Gastroesophageal sphincter (tissue), 4 donors: ENCODE measurements at regions not wholly inside any gene's neighbourhood (a gene's known extent, or its start where the extent isn't known, plus 50 kb on each side); places are given as distances from the start of the nearest gene placed in this dataset.

Experiments
- ATAC-seq: fragments of 150-250 bp; one replicate; pipeline ENCODE4 v1.9.1; 2016; ENCODE audit warnings: mild to moderate bottlenecking, moderate library complexity
- H3K27ac ChIP-seq, 4 donors: fragments of 200-600 bp; sonication (generic) in 3 of 4; 1 replicate in 3 of 4; 2 replicates in 1 of 4; pipeline ENCODE4 v1.5.1; 2016 to 2019
- H3K27me3 ChIP-seq: fragments of 200-600 bp; sonication (generic); one replicate; pipeline ENCODE4 v1.5.1; 2019
- H3K36me3 ChIP-seq, 2 donors: fragments of 200-600 bp; sonication (generic); one replicate each; pipeline ENCODE4 v1.5.1; 2019; ENCODE audit warnings: control low read depth in 1 of 2
- H3K4me1 ChIP-seq, 3 donors: fragments of 200-600 bp; sonication (generic); 1 replicate in 2 of 3; 2 replicates in 1 of 3; pipeline ENCODE4 v1.5.1; 2016 to 2019; ENCODE audit warnings: control low read depth in 2 of 3
- H3K4me3 ChIP-seq, 2 donors: fragments of 200-600 bp; sonication (generic); one replicate each; pipeline ENCODE4 v1.5.1; 2019; ENCODE audit warnings: mild to moderate bottlenecking in 1 of 2, moderate library complexity in 1 of 2
- H3K9me3 ChIP-seq, 3 donors: fragments of 200-600 bp; sonication (generic); one replicate each; pipeline ENCODE4 v1.5.1; 2017 to 2019; ENCODE audit warnings: control low read depth in 2 of 3
- EP300 ChIP-seq: sonication (generic); formaldehyde crosslinking; IDR thresholded peaks from one replicate; pipeline ENCODE4 v1.6.1; 2017; ENCODE audit warnings: antibody characterized with exemption, mild to moderate bottlenecking
- POLR2A ChIP-seq, 2 donors: fragments of 450-650 bp; IDR thresholded peaks; one replicate each; pipeline ENCODE4 v1.6.1; 2017; ENCODE audit warnings: antibody characterized with exemption in 2 of 2, mild to moderate bottlenecking in 2 of 2, moderate library complexity in 1 of 2
- POLR2AphosphoS5 ChIP-seq: sonication (generic); formaldehyde crosslinking; IDR thresholded peaks from one replicate; pipeline ENCODE4 v1.6.1; 2017; ENCODE audit warnings: antibody characterized with exemption
- WGBS, 2 donors: methylation state at CpG; one replicate each; pipeline ENCODE4 v1.1.5; 2018; ENCODE audit warnings: low coverage in 1 of 2; 5-methylcytosine and 5-hydroxymethylcytosine counted together
- TF ChIP-seq, protein P1 (sequence below), 4 experiments: fragments of 200-600 bp in 2 of 4; fragments of 450-650 bp in 2 of 4; sonication (generic) in 1 of 4; IDR thresholded peaks; one replicate each; pipeline ENCODE4 v1.5.1; 2017 to 2019; ENCODE audit warnings: antibody characterized with exemption in 4 of 4, mild to moderate bottlenecking in 2 of 4, moderate library complexity in 2 of 4

DNA sequence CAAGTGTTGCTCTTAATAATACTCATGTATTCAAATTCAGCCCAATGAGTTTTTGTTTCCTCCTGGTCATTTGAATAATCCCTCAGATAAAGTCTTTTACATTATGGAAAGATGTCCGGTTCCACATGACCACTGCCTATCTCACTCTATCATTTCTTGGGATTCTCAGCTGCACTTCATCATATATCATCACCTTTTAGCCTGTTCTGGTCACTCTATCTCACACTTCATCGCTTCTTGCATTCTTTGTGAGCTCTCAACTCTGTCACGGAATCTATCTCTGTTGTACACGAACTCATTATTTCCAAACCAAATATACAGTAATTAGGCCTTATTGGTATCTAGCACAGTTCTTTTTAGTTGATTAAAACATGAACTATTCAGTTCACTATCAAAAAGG, 126.9 kb upstream of the HAND2 start:
- Histone ChIP-seq H3K36me3 (no peaks in the 10 kb centered on the region), H3K27me3 (no peaks in the 10 kb centered on the region), H3K4me3 (no peak overlapping the region), H3K9me3 (peaks cover 0 to 6% (median 0%) of the 10 kb centered on the region in 3 donors), H3K4me1 (peaks cover 0 to 15% (median 0%) of the 10 kb centered on the region in 3 donors), H3K27ac (no peak overlapping the region)
- no peak for ATAC-seq
- TF ChIP-seq POLR2AphosphoS5 (no peak), EP300 (no peak), POLR2A (IDR thresholded peaks at IDR 0.05) (no peak)
- TF ChIP-seq, protein P1, sequence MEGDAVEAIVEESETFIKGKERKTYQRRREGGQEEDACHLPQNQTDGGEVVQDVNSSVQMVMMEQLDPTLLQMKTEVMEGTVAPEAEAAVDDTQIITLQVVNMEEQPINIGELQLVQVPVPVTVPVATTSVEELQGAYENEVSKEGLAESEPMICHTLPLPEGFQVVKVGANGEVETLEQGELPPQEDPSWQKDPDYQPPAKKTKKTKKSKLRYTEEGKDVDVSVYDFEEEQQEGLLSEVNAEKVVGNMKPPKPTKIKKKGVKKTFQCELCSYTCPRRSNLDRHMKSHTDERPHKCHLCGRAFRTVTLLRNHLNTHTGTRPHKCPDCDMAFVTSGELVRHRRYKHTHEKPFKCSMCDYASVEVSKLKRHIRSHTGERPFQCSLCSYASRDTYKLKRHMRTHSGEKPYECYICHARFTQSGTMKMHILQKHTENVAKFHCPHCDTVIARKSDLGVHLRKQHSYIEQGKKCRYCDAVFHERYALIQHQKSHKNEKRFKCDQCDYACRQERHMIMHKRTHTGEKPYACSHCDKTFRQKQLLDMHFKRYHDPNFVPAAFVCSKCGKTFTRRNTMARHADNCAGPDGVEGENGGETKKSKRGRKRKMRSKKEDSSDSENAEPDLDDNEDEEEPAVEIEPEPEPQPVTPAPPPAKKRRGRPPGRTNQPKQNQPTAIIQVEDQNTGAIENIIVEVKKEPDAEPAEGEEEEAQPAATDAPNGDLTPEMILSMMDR (IDR thresholded peaks at IDR 0.05): no peak
- 87 to 96% methylated on average over 3 to 4 of the region's 4 CpGs for WGBS, 2 donors

DNA sequence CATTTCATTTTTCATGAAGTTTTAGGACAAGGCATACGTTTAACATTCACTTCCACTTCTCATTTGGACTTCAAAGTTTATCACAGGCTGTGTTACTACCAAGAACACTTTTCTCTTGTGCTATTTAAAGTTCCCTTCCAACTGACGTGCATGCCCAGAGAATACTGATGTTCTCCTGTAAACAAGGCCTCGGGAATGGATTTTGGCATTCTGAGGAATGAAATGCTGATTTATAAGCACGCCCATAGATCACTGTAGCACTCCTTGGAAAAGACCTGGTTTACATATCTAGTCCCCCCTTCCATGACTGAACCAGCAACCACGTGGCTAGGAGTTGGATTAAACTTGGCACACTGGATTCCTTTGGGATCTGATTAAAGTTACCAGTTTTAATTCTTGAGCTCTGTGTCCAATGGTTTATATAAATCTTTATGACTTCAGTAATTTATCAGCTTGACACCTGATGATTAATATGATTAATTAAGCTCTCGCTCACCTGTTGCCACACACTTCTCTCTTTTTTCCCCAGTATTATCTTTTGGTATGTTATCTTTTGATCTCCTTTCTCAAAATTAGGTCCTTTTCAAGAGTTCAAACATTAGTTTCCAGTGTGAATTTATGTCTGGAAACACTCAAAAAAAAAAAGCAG, 122.4 kb upstream of the HAND2 start:
- H3K27ac ChIP-seq: peak overlapping the region; percentile 38 to 79 (median 66)
- TF ChIP-seq POLR2AphosphoS5: peak; percentile 80
- no peak for TF ChIP-seq POLR2A (IDR thresholded peaks at IDR 0.05)
- TF ChIP-seq, protein P1 (IDR thresholded peaks at IDR 0.05): no peak
- TF ChIP-seq EP300: no peak
- 22 to 31% methylated on average over 6 of the region's 6 CpGs for WGBS, 2 donors
- H3K4me3 ChIP-seq: no peak overlapping the region
- ATAC-seq: peak; percentile 72
- H3K27me3 ChIP-seq: no peaks in the 10 kb centered on the region
- H3K9me3 ChIP-seq: peaks cover 0 to 6% (median 0%) of the 10 kb centered on the region in 3 donors
- H3K4me1 ChIP-seq: peaks cover 0 to 23% (median 0%) of the 10 kb centered on the region in 3 donors
- H3K36me3 ChIP-seq: no peaks in the 10 kb centered on the region

DNA sequence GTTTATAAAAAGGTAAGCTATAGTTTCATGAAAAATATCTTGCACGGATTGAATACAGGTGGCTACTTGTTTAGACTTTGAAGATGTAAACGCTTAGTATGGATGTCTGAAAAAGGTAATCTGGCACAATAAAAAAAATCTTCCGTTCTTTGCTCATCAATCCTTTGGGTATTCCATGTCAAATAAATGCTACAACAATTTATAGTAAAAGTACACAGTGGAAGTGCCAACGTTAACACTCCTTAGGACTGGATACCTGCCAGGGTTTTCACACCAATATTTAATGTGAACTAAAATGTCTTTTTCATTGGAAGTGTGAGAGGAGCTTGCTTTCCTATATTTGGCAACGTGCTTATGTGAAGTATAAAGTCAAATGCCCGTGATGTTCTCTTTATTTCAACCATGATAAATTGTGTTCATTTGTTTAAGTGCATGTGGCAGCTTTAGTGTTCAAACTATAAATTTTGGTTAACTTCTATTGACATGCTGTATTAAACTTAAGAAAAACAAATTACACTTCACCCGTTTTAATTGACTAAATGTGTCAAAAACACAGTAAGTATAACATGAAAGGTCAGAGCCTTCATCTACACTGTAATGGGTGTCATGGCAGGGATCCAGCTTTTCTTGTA, 121.7 kb upstream of the HAND2 start:
- Histone ChIP-seq H3K27me3 (no peaks in the 10 kb centered on the region), H3K4me3 (no peak overlapping the region), H3K9me3 (peaks cover 0 to 6% (median 0%) of the 10 kb centered on the region in 3 donors), H3K4me1 (peaks cover 0 to 23% (median 0%) of the 10 kb centered on the region in 3 donors), H3K36me3 (no peaks in the 10 kb centered on the region), H3K27ac (peak overlapping the region; percentile 38 to 79 (median 66))
- TF ChIP-seq EP300: no peak
- TF ChIP-seq, protein P1 (IDR thresholded peaks at IDR 0.05): no peak
- TF ChIP-seq POLR2A (IDR thresholded peaks at IDR 0.05): no peak
- no peak for TF ChIP-seq POLR2AphosphoS5
- WGBS, 2 donors: 12 to 32% methylated on average over 7 of the region's 7 CpGs
- no peak for ATAC-seq

DNA sequence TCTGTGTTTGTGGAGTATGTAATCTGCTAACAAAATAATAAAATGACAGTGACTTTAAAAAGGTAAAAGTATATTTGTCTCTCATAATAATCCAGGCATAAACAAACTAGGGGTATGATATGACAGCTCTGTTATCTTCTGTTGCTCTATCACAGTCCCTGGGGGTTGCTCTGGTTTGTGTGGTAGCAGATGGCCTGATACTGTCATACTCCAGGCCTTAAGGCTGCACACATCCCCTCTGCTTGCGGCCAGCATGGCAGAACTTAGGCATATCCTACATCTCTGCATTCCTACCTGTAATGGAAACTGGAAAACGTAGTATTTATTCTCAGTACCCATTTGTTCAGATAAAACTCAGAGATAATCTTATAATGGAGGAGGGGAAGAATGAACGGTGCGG, 117.9 kb upstream of the HAND2 start:
- H3K9me3 ChIP-seq: no peaks in the 10 kb centered on the region
- no peaks in the 10 kb centered on the region for H3K27me3 ChIP-seq
- H3K4me1 ChIP-seq: peaks cover 0 to 19% (median 0%) of the 10 kb centered on the region in 3 donors
- no peak overlapping the region for H3K27ac ChIP-seq
- no peak for ATAC-seq
- H3K36me3 ChIP-seq: no peaks in the 10 kb centered on the region
- 70 to 94% methylated on average over 4 of the region's 4 CpGs for WGBS, 2 donors
- H3K4me3 ChIP-seq: no peak overlapping the region
- TF ChIP-seq, protein P1 (IDR thresholded peaks at IDR 0.05): no peak
- TF ChIP-seq POLR2A (IDR thresholded peaks at IDR 0.05) (no peak), POLR2AphosphoS5 (no peak), EP300 (no peak)

DNA sequence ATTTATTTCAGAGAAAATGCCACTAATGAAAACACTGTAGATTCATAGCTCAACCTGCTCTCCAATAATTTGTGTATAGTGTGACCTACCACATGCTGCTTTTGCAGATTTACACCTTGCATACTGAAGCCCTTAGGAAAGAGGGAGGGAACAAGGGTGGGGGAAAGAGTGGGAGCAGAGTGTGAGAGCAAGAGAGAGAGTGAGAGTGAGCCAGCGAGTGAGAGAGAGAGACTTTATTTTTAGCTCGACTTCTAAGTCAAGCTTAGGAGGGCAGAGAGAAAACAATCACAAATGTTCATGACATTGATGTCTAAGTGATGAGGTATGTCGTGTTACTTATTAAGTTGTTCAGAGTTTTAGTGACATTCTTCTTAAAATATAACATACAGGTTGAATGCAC, 112.5 kb upstream of the HAND2 start:
- Histone ChIP-seq H3K27me3 (no peaks in the 10 kb centered on the region), H3K36me3 (no peaks in the 10 kb centered on the region), H3K9me3 (peaks cover 0 to 5% (median 0%) of the 10 kb centered on the region in 3 donors), H3K4me3 (no peak overlapping the region), H3K27ac (no peak overlapping the region), H3K4me1 (no peaks in the 10 kb centered on the region)
- ATAC-seq: no peak
- TF ChIP-seq POLR2A (IDR thresholded peaks at IDR 0.05): no peak
- TF ChIP-seq, protein P1 (IDR thresholded peaks at IDR 0.05): no peak
- 14 to 27% methylated on average over 3 of the region's 3 CpGs for WGBS, 2 donors
